ENCODE measurements at regions not wholly inside any gene's neighbourhood (a gene's known extent, or its start where the extent isn't known, plus 50 kb on each side); places are given as distances from the start of the nearest gene placed in this dataset.
"Not testable (repeated sequence)": the region's sequence is repeated elsewhere in the genome, so short reads cannot be mapped to it uniquely, and the experiment has no call there.

DNA sequence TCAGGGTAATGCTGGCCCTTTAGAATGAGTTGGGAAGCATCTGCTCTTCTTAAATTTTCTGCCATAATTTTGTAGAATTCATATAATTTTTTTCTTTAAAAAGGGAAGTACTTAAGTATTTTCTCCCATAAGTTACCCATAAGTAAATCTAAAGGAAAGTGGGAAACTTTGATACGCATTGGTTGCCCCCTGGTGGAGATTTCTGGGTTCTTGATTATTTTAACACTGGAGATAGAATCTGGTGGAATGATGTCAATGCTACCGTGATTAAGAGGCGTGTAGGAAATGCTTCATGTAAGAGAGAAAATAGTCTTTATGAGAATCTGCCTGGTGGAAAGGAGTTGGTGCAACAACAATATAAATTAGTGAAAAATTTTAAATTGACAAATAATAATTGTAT lies 65.6 kb downstream of the OR4F15 start:
- TF ChIP-seq, protein P1, sequence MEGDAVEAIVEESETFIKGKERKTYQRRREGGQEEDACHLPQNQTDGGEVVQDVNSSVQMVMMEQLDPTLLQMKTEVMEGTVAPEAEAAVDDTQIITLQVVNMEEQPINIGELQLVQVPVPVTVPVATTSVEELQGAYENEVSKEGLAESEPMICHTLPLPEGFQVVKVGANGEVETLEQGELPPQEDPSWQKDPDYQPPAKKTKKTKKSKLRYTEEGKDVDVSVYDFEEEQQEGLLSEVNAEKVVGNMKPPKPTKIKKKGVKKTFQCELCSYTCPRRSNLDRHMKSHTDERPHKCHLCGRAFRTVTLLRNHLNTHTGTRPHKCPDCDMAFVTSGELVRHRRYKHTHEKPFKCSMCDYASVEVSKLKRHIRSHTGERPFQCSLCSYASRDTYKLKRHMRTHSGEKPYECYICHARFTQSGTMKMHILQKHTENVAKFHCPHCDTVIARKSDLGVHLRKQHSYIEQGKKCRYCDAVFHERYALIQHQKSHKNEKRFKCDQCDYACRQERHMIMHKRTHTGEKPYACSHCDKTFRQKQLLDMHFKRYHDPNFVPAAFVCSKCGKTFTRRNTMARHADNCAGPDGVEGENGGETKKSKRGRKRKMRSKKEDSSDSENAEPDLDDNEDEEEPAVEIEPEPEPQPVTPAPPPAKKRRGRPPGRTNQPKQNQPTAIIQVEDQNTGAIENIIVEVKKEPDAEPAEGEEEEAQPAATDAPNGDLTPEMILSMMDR (conservative IDR thresholded peaks at IDR 0.05; ENCODE audit: low read depth, low read length), result peak; percentile 37
- TF ChIP-seq EZH2 (IDR thresholded peaks at IDR 0.05; ENCODE audit: borderline replicate concordance, low read depth, low read length, poor library complexity, severe bottlenecking), result not testable (repeated sequence)

Data from A673 (cell line).